ENCODE measurements at regions not wholly inside any gene's neighbourhood (a gene's known extent, or its start where the extent isn't known, plus 50 kb on each side); places are given as distances from the start of the nearest gene placed in this dataset.

GRCh38 chr7:7112868-7113267, 69.5 kb upstream of the C1GALT1 start:
- no peak overlapping the region for H3K27ac ChIP-seq
- no peak for TF ChIP-seq CTCF (conservative IDR thresholded peaks at IDR 0.05)

- peak overlapping the region; percentile 71 for H3K27ac ChIP-seq
These were observed 67.6 kb upstream of the C1GALT1 start for GRCh38 chr7:7114575-7115291.

GRCh38 chr7:7117935-7118586, 64.3 kb upstream of the C1GALT1 start:
- peak overlapping the region; percentile 12 for H3K27ac ChIP-seq
- no peak for TF ChIP-seq CTCF (conservative IDR thresholded peaks at IDR 0.05)

More at GRCh38 chr7:7114575-7115291, 67.6 kb upstream of the C1GALT1 start:
- TF ChIP-seq CTCF (conservative IDR thresholded peaks at IDR 0.05): no peak

GRCh38 chr7:7118822-7119221, 63.5 kb upstream of the C1GALT1 start:
- no peak for TF ChIP-seq CTCF (conservative IDR thresholded peaks at IDR 0.05)
- peak overlapping the region; percentile 12 for H3K27ac ChIP-seq

- H3K27ac ChIP-seq: peak overlapping the region; percentile 12; the same call in 1 of the 2 replicates
- TF ChIP-seq CTCF (conservative IDR thresholded peaks at IDR 0.05): no peak
These were observed 62.6 kb upstream of the C1GALT1 start for GRCh38 chr7:7119729-7120128.

GRCh38 chr7:7122033-7122478, 60.3 kb upstream of the C1GALT1 start:
- no peak overlapping the region for H3K27ac ChIP-seq
- no peak for TF ChIP-seq CTCF (conservative IDR thresholded peaks at IDR 0.05)

GRCh38 chr7:7122701-7123281, 59.6 kb upstream of the C1GALT1 start:
- TF ChIP-seq CTCF (conservative IDR thresholded peaks at IDR 0.05): no peak
- H3K27ac ChIP-seq: no peak overlapping the region
